HG03520 (cell line): ENCODE measurements at regions not wholly inside any gene's neighbourhood (a gene's known extent, or its start where the extent isn't known, plus 50 kb on each side); places are given as distances from the start of the nearest gene placed in this dataset.

ENCODE experiments used
- ATAC-seq: cut with Tn5 transposase; IDR thresholded peaks from one replicate; pipeline ENCODE4 v1.9.1; 2021; ENCODE audit warnings: mild to moderate bottlenecking, moderate library complexity; ENCODE audit not compliant: unreplicated experiment

GRCh38 chr11:42161886-42162285 lies 702.4 kb upstream of the LRRC4C start:
- no peak for ATAC-seq

- ATAC-seq = no peak
Observed at GRCh38 chr11:42169191-42169590, 709.7 kb upstream of the LRRC4C start.

GRCh38 chr11:42170601-42171000 lies 711.1 kb upstream of the LRRC4C start:
- ATAC-seq = no peak

- ATAC-seq = no peak
Observed at GRCh38 chr11:42171046-42171445, 711.6 kb upstream of the LRRC4C start.

- ATAC-seq = no peak
Observed at GRCh38 chr11:42172441-42172840, 713.0 kb upstream of the LRRC4C start.

GRCh38 chr11:42175203-42175602 lies 715.8 kb upstream of the LRRC4C start:
- ATAC-seq = no peak

GRCh38 chr11:42179216-42179615 lies 719.8 kb upstream of the LRRC4C start:
- no peak for ATAC-seq

GRCh38 chr11:42195289-42196013 lies 736.0 kb upstream of the LRRC4C start:
- ATAC-seq = no peak

GRCh38 chr11:42200311-42200710 lies 740.9 kb upstream of the LRRC4C start:
- no peak for ATAC-seq

GRCh38 chr11:42201603-42202148 lies 742.2 kb upstream of the LRRC4C start:
- ATAC-seq = no peak

GRCh38 chr11:42205518-42205917 lies 746.1 kb upstream of the LRRC4C start:
- no peak for ATAC-seq

GRCh38 chr11:42225664-42226063 lies 766.2 kb upstream of the LRRC4C start:
- ATAC-seq = no peak

GRCh38 chr11:42232673-42233072 lies 773.2 kb upstream of the LRRC4C start:
- no peak for ATAC-seq

- ATAC-seq = no peak
Observed at GRCh38 chr11:42234451-42234951, 775.0 kb upstream of the LRRC4C start.

- ATAC-seq = no peak
Observed at GRCh38 chr11:42237701-42238235, 778.3 kb upstream of the LRRC4C start.

- ATAC-seq = no peak
Observed at GRCh38 chr11:42239188-42239587, 779.7 kb upstream of the LRRC4C start.

GRCh38 chr11:42243385-42243784 lies 783.9 kb upstream of the LRRC4C start:
- no peak for ATAC-seq

GRCh38 chr11:42244376-42244775 lies 784.9 kb upstream of the LRRC4C start:
- no peak for ATAC-seq

- ATAC-seq = no peak
Observed at GRCh38 chr11:42249401-42249800, 789.9 kb upstream of the LRRC4C start.

GRCh38 chr11:42249956-42250355 lies 790.5 kb upstream of the LRRC4C start:
- ATAC-seq = no peak

GRCh38 chr11:42251984-42252383 lies 792.5 kb upstream of the LRRC4C start:
- no peak for ATAC-seq

GRCh38 chr11:42253156-42253555 lies 793.7 kb upstream of the LRRC4C start:
- no peak for ATAC-seq
